B cell (primary cell): ENCODE measurements at regions not wholly inside any gene's neighbourhood (a gene's known extent, or its start where the extent isn't known, plus 50 kb on each side); places are given as distances from the start of the nearest gene placed in this dataset.
"Not testable (repeated sequence)": the region's sequence is repeated elsewhere in the genome, so short reads cannot be mapped to it uniquely, and the experiment has no call there.

Experiments used
- ATAC-seq: fragments of 200-7000 bp; cut with Tn5 transposase; one replicate; pipeline ENCODE4 v1.10.0; 2021; ENCODE audit warnings: low read depth, mild to moderate bottlenecking, moderate number of reproducible peaks, moderate library complexity
- CTCF ChIA-PET: fragments of 350-600 bp; sonication (Branson Sonifier 250); formaldehyde crosslinking; loops from one replicate; lab custom pipeline; 2021; ENCODE audit warnings: antibody characterized with exemption, inconsistent platforms; lab: Charles Lee
- POLR2A ChIA-PET: fragments of 350-600 bp; sonication (Branson Sonifier 250); formaldehyde crosslinking; loops from one replicate; lab custom pipeline; 2021; ENCODE audit warnings: antibody characterized with exemption; lab: Charles Lee
- DNase-seq: peaks from one replicate; pipeline ENCODE4 v3.0.0; 2013
- H2AFZ ChIP-seq: 2 replicates; pipeline ENCODE4 v1.6.1; 2012; ENCODE audit warnings: mild to moderate bottlenecking, low read depth, low read length; ENCODE audit not compliant: insufficient read depth, poor library complexity, severe bottlenecking
- H3K27ac ChIP-seq, 2 donors: 1 replicate in 1 of 2; 2 replicates in 1 of 2; pipeline ENCODE4 v1.5.1; 2012 to 2013; ENCODE audit warnings: low read length in 2 of 2, mild to moderate bottlenecking in 2 of 2, moderate library complexity in 1 of 2
- H3K27me3 ChIP-seq, 4 experiments: fragments of 200-600 bp in 1 of 4; sonication (generic) in 1 of 4; replicated peaks in 1 of 4; 1 replicate in 2 of 4; 2 replicates in 2 of 4; pipeline versions ENCODE4 v1.6.1 to v1.7.0; 2013 to 2016; ENCODE audit warnings: low read length in 3 of 4, mild to moderate bottlenecking in 2 of 4, mixed read lengths in 1 of 4, moderate library complexity in 1 of 4; ENCODE audit not compliant: insufficient read depth in 4 of 4, control insufficient read depth in 3 of 4; ENCODE audit errors: control extremely low read depth in 1 of 4
- H3K36me3 ChIP-seq, 2 experiments: replicated peaks in 1 of 2; 1 replicate in 1 of 2; 2 replicates in 1 of 2; pipeline versions ENCODE4 v1.6.1 to v1.7.1; 2013; ENCODE audit warnings: low read length in 1 of 2; ENCODE audit not compliant: insufficient read depth in 2 of 2, control insufficient read depth in 1 of 2; ENCODE audit errors: control extremely low read depth in 1 of 2, extremely low read depth in 1 of 2
- H3K4me1 ChIP-seq, 2 donors: fragments of 200-600 bp in 1 of 2; sonication (generic) in 1 of 2; 1 replicate in 1 of 2; 2 replicates in 1 of 2; pipeline versions ENCODE4 v1.5.1 to v1.6.1; 2013 to 2017; ENCODE audit warnings: low read length in 2 of 2; ENCODE audit not compliant: control insufficient read depth in 2 of 2, insufficient read depth in 2 of 2
- H3K4me2 ChIP-seq: replicated peaks from 2 replicates; pipeline ENCODE3; 2012; ENCODE audit warnings: mild to moderate bottlenecking, low read depth, low read length; ENCODE audit not compliant: poor library complexity, severe bottlenecking
- H3K4me3 ChIP-seq, 5 experiments: fragments of 200-600 bp in 1 of 5; sonication (generic) in 1 of 5; 1 replicate in 3 of 5; 2 replicates in 2 of 5; pipeline versions ENCODE4 v1.5.1 to v1.7.0; 2011 to 2016; ENCODE audit warnings: low read length in 4 of 5, mild to moderate bottlenecking in 4 of 5, low read depth in 2 of 5, control low read depth in 1 of 5, moderate library complexity in 1 of 5; ENCODE audit not compliant: insufficient read depth in 1 of 5; ENCODE audit errors: control extremely low read depth in 1 of 5, extremely low read depth in 1 of 5
- H3K79me2 ChIP-seq: fragments of 200-600 bp; sonication (generic); one replicate; pipeline ENCODE4 v1.6.0; 2016; ENCODE audit warnings: low read length; ENCODE audit not compliant: control insufficient read depth, insufficient read depth
- H3K9ac ChIP-seq: fragments of 200-600 bp; sonication (generic); 2 replicates; pipeline ENCODE4 v1.6.1; 2017; ENCODE audit warnings: mild to moderate bottlenecking, low read length, moderate library complexity
- H3K9me3 ChIP-seq, 3 donors: one replicate each; pipeline versions ENCODE4 v1.6.1 to v1.7.1; 2013; ENCODE audit warnings: low read length in 2 of 3; ENCODE audit not compliant: control insufficient read depth in 2 of 3, insufficient read depth in 1 of 3; ENCODE audit errors: control extremely low read depth in 1 of 3
- H4K20me1 ChIP-seq: 2 replicates; pipeline ENCODE4 v1.6.0; 2012; ENCODE audit warnings: mild to moderate bottlenecking, low read length; ENCODE audit not compliant: insufficient read depth, control insufficient read depth, poor library complexity, severe bottlenecking
- H3K27ac Mint-ChIP-seq: one replicate; pipeline ENCODE4 v1.8.0; 2021; ENCODE audit warnings: mixed read lengths
- H3K27me3 Mint-ChIP-seq: one replicate; pipeline ENCODE4 v1.8.0; 2021; ENCODE audit warnings: mixed read lengths
- H3K4me1 Mint-ChIP-seq: one replicate; pipeline ENCODE4 v1.8.0; 2021; ENCODE audit warnings: mixed read lengths
- H3K4me3 Mint-ChIP-seq: one replicate; pipeline ENCODE4 v1.8.0; 2021; ENCODE audit warnings: mixed read lengths
- H3K9me3 Mint-ChIP-seq: one replicate; pipeline ENCODE4 v1.8.0; 2022; ENCODE audit warnings: mixed read lengths; ENCODE audit not compliant: insufficient read depth
- WGBS: methylation state at CpG from one replicate; pipeline ENCODE4 v1.1.5; 2013; ENCODE audit warnings: missing lambda C conversion rate; ENCODE audit not compliant: insufficient coverage; 5-methylcytosine and 5-hydroxymethylcytosine counted together
- intact Hi-C: fragments of 100-400 bp; cut with micrococcal nuclease; formaldehyde crosslinking; loops from one replicate; pipeline ENCODE4 v1.10.0; 2022

DNA sequence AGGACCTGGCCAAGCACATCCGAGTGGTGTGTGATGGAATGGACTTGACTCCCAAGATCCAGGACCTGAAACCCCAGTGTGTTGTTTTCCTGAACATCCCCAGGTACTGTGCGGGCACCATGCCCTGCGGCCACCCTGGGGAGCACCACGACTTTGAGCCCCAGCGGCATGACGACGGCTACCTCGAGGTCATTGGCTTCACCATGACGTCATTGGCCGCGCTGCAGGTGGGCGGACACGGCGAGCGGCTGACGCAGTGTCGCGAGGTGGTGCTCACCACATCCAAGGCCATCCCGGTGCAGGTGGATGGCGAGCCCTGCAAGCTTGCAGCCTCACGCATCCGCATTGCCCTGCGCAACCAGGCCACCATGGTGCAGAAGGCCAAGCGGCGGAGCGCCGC is 90.2 kb downstream of the LACC1 start:
- DNase-seq, H3K27me3 ChIP-seq, H3K9ac ChIP-seq, H3K79me2 ChIP-seq, H3K4me3 Mint-ChIP-seq, H3K4me2 ChIP-seq, H3K4me1 ChIP-seq, H3K27ac ChIP-seq, CTCF ChIA-PET, H3K27ac Mint-ChIP-seq, H3K4me1 Mint-ChIP-seq, H2AFZ ChIP-seq, intact Hi-C loops, ATAC-seq, POLR2A ChIA-PET, H4K20me1 ChIP-seq, H3K27me3 Mint-ChIP-seq, H3K9me3 Mint-ChIP-seq, H3K36me3 ChIP-seq, H3K4me3 ChIP-seq: not testable (repeated sequence)
- H3K9me3 ChIP-seq, result peaks cover 0 to 16% (median 0%) of the 10 kb centered on the region in 3 donors
- 91% methylated on average over 17 of the region's 27 CpGs for WGBS

DNA sequence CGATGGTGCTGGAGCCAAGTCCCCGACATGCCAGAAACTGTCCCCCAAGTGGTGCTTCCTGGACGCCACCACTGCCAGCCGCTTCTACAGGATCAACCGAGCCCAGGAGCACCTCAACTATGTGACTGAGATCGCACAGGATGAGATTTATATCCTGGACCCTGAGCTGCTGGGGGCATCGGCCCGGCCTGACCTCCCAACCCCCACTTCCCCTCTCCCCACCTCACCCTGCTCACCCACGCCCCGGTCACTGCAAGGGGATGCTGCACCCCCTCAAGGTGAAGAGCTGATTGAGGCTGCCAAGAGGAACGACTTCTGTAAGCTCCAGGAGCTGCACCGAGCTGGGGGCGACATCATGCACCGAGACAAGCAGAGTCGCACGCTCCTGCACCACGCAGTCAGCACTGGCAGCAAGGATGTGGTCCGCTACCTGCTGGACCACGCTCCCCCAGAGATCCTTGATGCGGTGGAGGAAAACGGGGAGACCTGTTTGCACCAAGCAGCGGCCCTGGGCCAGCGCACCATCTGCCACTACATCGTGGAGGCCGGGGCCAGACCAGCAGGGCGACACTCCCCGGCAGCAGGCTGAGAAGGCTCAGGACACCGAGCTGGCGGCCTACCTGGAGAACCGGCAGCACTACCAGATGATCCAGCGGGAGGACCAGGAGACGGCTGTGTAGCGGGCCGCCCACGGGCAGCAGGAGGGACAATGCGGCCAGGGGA is 91.0 kb downstream of the LACC1 start:
- H3K79me2 ChIP-seq, CTCF ChIA-PET, H3K4me1 Mint-ChIP-seq, DNase-seq, H3K9me3 Mint-ChIP-seq, H3K27me3 ChIP-seq, H3K36me3 ChIP-seq, H3K4me3 ChIP-seq, H3K9ac ChIP-seq, H3K27me3 Mint-ChIP-seq, H3K27ac ChIP-seq, H3K27ac Mint-ChIP-seq, H2AFZ ChIP-seq, H3K4me1 ChIP-seq, H4K20me1 ChIP-seq, POLR2A ChIA-PET, H3K4me3 Mint-ChIP-seq, ATAC-seq, H3K4me2 ChIP-seq, intact Hi-C loops: not testable (repeated sequence)
- H3K9me3 ChIP-seq, result peaks cover 0 to 16% (median 0%) of the 10 kb centered on the region in 3 donors
- WGBS, result 98% methylated on average over 24 of the region's 36 CpGs

DNA sequence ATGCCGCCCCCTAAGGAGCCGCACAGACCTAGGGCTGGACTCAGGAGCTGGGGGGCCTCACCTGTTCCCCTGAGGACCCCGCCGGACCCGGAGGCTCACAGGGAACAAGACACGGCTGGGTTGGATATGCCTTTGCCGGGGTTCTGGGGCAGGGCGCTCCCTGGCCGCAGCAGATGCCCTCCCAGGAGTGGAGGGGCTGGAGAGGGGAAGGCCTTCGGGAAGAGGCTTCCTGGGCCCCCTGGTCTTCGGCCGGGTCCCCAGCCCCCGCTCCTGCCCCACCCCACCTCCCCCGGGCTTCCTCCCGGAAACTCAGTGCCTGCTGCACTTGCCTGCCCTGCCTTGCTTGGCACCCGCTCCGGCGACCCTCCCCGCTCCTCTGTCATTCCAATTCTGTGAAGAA is 91.6 kb downstream of the LACC1 start:
- H3K9ac ChIP-seq, H3K4me3 Mint-ChIP-seq, POLR2A ChIA-PET, H2AFZ ChIP-seq, H3K27me3 ChIP-seq, H3K36me3 ChIP-seq, H3K4me1 ChIP-seq, H3K79me2 ChIP-seq, H3K9me3 Mint-ChIP-seq, H4K20me1 ChIP-seq, H3K4me2 ChIP-seq, H3K4me3 ChIP-seq, intact Hi-C loops, DNase-seq, H3K27ac ChIP-seq, CTCF ChIA-PET, H3K27ac Mint-ChIP-seq, H3K27me3 Mint-ChIP-seq, ATAC-seq, H3K4me1 Mint-ChIP-seq: not testable (repeated sequence)
- peaks cover 0 to 16% (median 0%) of the 10 kb centered on the region in 3 donors for H3K9me3 ChIP-seq
- 100% methylated on average over 2 of the region's 19 CpGs for WGBS
